A549 (cell line): ENCODE measurements at regions not wholly inside any gene's neighbourhood (a gene's known extent, or its start where the extent isn't known, plus 50 kb on each side); places are given as distances from the start of the nearest gene placed in this dataset.

Experiments
- CTCF ChIP-seq: fragments of >200 bp; sonication (Bioruptor Twin); formaldehyde crosslinking; IDR thresholded peaks from 3 replicates; pipeline ENCODE4 v1.5.1; 2016
- EP300 ChIP-seq, 2 experiments: fragments of >200 bp; sonication (Bioruptor Twin); formaldehyde crosslinking; IDR thresholded peaks; 2 replicates in 1 of 2; 3 replicates in 1 of 2; pipeline ENCODE4 v1.6.1; 2016 to 2017
- JUNB ChIP-seq: fragments of >200 bp; sonication (Bioruptor Twin); formaldehyde crosslinking; IDR thresholded peaks from 2 replicates; pipeline ENCODE4 v1.6.1; 2016
- KDM1A ChIP-seq: fragments of 200-600 bp; sonication (generic); IDR thresholded peaks from 2 replicates; pipeline ENCODE4 v1.6.1; 2016; ENCODE audit warnings: low read depth, mild to moderate bottlenecking
- PHF8 ChIP-seq: fragments of 200-600 bp; sonication (generic); IDR thresholded peaks from 2 replicates; pipeline ENCODE4 v1.6.1; 2016; ENCODE audit warnings: low read depth, mild to moderate bottlenecking, antibody characterized with exemption, moderate library complexity, borderline replicate concordance
- POLR2A ChIP-seq: IDR thresholded peaks from 2 replicates; pipeline ENCODE4 v1.6.1; 2012; ENCODE audit warnings: mild to moderate bottlenecking, low read length
- POLR2AphosphoS2 ChIP-seq: conservative IDR thresholded peaks from 2 replicates; pipeline ENCODE4 v1.6.1; 2012; ENCODE audit warnings: low read length, improper control_type of control experiment, inconsistent platforms
- RCOR1 ChIP-seq: fragments of 150-350 bp; IDR thresholded peaks from 2 replicates; pipeline ENCODE4 v1.6.1; 2014; ENCODE audit warnings: antibody characterized with exemption, low read length, low read depth
- ZSCAN20 ChIP-seq: fragments of 250-450 bp; sonication (Bioruptor Pico); IDR thresholded peaks from 2 replicates; pipeline ENCODE4 v1.8.0; 2022; ENCODE audit warnings: mild to moderate bottlenecking, moderate library complexity
- TF ChIP-seq, protein P1 (sequence below): fragments of 200-600 bp; sonication (generic); IDR thresholded peaks from 2 replicates; pipeline ENCODE4 v1.6.1; 2016; ENCODE audit warnings: antibody characterized with exemption, mild to moderate bottlenecking, moderate library complexity
- TF ChIP-seq, protein P2 (sequence below): IDR thresholded peaks from 2 replicates; pipeline ENCODE4 v1.6.1; 2012

- no peak for TF ChIP-seq CTCF
- TF ChIP-seq POLR2A, result no peak
- no peak for TF ChIP-seq EP300 (IDR thresholded peaks at IDR 0.05)
- TF ChIP-seq POLR2AphosphoS2, result no peak
- TF ChIP-seq, protein P1, sequence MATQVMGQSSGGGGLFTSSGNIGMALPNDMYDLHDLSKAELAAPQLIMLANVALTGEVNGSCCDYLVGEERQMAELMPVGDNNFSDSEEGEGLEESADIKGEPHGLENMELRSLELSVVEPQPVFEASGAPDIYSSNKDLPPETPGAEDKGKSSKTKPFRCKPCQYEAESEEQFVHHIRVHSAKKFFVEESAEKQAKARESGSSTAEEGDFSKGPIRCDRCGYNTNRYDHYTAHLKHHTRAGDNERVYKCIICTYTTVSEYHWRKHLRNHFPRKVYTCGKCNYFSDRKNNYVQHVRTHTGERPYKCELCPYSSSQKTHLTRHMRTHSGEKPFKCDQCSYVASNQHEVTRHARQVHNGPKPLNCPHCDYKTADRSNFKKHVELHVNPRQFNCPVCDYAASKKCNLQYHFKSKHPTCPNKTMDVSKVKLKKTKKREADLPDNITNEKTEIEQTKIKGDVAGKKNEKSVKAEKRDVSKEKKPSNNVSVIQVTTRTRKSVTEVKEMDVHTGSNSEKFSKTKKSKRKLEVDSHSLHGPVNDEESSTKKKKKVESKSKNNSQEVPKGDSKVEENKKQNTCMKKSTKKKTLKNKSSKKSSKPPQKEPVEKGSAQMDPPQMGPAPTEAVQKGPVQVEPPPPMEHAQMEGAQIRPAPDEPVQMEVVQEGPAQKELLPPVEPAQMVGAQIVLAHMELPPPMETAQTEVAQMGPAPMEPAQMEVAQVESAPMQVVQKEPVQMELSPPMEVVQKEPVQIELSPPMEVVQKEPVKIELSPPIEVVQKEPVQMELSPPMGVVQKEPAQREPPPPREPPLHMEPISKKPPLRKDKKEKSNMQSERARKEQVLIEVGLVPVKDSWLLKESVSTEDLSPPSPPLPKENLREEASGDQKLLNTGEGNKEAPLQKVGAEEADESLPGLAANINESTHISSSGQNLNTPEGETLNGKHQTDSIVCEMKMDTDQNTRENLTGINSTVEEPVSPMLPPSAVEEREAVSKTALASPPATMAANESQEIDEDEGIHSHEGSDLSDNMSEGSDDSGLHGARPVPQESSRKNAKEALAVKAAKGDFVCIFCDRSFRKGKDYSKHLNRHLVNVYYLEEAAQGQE, result no peak
- no peak for TF ChIP-seq PHF8
- no peak for TF ChIP-seq RCOR1
- TF ChIP-seq KDM1A, result no peak
- TF ChIP-seq, protein P2, sequence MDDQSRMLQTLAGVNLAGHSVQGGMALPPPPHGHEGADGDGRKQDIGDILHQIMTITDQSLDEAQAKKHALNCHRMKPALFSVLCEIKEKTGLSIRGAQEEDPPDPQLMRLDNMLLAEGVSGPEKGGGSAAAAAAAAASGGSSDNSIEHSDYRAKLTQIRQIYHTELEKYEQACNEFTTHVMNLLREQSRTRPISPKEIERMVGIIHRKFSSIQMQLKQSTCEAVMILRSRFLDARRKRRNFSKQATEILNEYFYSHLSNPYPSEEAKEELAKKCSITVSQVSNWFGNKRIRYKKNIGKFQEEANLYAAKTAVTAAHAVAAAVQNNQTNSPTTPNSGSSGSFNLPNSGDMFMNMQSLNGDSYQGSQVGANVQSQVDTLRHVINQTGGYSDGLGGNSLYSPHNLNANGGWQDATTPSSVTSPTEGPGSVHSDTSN, result no peak
- TF ChIP-seq JUNB, result no peak
- TF ChIP-seq ZSCAN20 (CRISPR knock-in tag), result no peak
Measured at GRCh38 chr10:45514291-45515270, 140.6 kb downstream of the ALOX5 start.
